Right kidney (tissue), 1 donor: ENCODE measurements at regions not wholly inside any gene's neighbourhood (a gene's known extent, or its start where the extent isn't known, plus 50 kb on each side); places are given as distances from the start of the nearest gene placed in this dataset.

ENCODE experiments used
- DNase-seq: peaks from one replicate; pipeline ENCODE4 v3.0.0-alpha.2; 2016

- DNase-seq: no peak
Observed at GRCh38 chr6:40265615-40266014, 321.5 kb downstream of the LRFN2 start.

DNA sequence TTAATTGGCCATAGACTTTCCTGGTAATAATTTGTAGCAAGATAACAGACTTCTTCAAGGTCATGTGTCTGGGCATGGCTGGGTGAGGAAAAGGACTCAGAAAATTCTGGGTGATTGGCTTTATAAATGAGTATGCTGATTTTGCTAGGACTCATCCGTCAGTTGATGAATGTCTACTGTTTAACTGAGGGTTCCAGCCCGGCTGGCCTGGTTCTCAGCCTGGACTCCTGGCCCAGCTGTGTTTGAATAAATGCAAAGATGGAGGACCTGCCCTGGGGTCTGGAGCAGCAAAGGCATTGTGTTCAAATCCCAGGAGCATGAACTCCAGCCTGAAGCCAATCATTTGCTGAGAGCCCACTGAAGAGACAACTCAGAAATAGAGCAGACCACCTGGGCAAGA lies 323.2 kb downstream of the LRFN2 start:
- no peak for DNase-seq

- no peak for DNase-seq
Observed at GRCh38 chr6:40262363-40262762, 324.8 kb downstream of the LRFN2 start.

- DNase-seq: no peak
Observed at GRCh38 chr6:40258531-40258930, 324.3 kb upstream of the MOCS1 start.

DNA sequence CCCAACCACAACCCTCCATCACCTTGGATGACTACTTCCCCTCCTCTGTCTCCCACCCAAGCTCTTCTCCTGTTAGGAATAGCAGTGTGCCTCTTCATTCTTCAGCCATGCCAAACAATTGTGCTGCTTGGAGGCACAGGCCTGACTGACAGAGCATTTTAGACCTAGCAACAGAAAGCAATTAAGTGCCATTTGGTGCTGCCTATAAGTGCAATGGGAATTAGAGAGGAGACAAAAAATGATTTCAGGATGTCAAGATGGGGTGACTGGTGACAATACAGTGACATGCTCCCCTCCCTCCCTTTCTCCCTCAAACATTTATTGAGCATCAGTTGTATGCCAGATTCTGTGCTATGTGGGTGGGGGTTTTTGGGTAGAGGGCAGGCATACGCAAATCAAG lies 322.6 kb upstream of the MOCS1 start:
- DNase-seq: no peak

GRCh38 chr6:40256224-40256623 lies 322.0 kb upstream of the MOCS1 start:
- DNase-seq: no peak

- DNase-seq: no peak
Observed at GRCh38 chr6:40253420-40253819, 319.2 kb upstream of the MOCS1 start.

DNA sequence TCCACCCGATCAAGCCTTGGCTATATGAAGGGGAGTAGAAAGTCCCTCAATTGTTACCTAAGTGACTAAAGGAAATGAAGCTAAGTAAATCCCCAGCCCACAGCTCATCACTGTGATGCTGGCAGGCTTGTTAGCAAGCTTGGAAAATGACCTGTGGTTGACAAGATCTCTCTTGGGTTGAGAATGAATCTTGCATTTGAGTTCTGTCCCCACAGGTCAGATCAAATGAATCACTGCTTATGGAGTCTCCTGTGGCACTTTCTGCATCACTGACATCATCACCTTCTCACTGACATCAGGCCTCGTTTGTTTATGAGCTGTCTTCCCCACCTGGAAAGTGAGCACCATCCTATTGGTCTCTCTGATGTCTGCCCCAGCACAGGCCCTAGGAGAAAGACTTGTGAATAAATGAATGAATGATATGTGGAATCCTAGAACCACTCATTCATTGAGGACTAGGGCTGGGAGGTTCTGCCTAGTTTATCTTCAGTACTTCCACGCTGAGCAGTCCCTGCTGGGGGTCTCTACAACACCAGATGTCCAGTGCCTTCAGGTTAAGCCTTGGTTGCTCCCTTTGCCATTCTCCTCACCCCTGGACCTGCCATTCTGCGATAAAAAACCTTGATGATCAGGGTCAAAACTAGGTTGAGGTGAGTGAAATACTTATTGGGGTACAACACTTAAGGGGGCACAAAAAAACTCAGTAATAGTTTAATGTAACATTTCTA lies 318.4 kb upstream of the MOCS1 start:
- DNase-seq: no peak

GRCh38 chr6:40251637-40252300 lies 317.5 kb upstream of the MOCS1 start:
- DNase-seq: no peak

GRCh38 chr6:40249935-40250334 lies 315.7 kb upstream of the MOCS1 start:
- DNase-seq: no peak

DNA sequence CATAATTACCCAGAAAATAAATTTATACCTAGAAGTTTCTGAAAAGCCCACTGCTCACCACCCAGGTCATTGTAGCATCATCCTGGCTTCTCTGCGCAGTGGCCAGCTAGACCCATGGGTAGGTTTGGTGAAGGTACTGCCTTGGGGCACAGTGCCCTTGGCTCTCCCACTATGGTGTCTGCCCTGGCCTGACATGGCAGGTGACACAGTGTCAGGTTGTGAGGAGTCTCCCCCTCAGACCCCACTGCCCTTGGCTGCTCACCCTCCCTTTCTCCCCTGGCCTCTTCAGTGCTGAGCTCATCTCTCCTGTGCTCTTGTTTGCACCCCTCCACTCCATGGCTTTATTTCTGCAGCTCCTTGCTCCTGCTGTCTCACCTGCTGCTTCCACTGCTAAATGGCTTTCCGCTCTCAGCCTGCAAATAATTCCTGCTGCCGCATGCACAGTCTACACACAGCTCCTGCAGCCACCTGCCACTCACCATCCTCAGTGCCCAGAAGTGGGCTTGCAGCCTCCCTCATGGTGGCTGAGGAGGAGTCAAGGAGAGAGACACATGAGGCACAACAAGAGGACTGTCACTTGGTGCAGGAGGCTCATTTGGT lies 313.4 kb upstream of the MOCS1 start:
- no peak for DNase-seq

DNA sequence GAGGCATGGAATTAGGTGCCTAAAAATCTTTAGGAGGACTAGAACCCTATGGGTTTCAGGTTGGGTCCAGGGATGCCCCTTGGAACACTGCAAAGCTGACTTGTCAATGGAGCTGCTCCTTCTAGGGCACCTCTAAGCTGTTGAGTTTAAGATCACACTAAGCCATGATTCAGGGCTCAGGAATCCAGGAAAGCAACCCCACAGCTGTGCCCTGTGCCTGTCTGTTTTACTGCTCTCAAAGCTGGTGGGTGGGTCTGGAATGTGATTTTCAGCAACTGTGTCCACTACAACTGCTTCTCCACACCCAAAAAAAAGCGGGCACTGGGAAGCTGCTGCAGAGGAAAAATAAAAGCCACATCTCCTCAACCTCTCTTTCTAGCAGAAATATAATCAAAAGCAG lies 310.4 kb upstream of the MOCS1 start:
- no peak for DNase-seq

GRCh38 chr6:40232698-40233097 lies 298.4 kb upstream of the MOCS1 start:
- no peak for DNase-seq

DNA sequence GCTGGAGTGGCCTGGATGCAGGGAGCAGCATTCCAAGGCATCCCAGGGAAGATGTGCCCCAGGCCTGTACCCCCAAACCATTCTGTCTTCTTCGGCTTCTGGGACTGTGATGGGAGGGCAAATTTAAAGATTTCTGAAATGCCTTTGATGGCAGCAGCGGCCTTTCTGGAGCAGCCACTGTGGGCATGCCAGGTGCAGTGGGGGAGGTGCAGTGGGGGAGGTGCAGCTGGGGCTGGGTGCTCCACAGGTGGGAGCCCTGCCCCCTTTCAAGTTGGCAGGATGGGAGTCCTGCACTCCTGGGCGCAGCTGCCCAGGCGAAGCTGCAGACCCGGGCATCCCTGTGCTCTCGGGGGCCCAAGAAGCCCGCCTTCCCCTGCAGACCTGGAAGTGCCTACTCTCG lies 293.5 kb upstream of the MOCS1 start:
- DNase-seq: no peak

DNA sequence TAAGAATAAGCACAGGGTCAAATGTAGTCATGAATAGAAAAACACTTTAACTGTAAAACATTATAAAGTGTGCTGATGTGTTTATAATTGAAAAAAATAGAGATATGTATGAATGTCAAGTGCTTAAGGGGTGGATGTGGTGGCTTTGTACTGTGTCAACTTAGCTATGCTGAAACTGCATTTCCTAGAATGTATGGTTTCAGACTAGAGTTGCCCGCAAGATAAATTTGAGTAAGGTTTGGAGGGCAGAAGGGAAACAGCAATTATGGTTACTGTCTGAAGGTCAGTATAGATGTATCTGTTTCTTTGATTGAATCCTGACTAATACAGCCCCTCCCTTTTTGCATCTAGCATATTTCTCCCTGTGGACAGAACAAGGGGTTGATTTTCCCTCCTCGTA lies 288.1 kb upstream of the MOCS1 start:
- no peak for DNase-seq

DNA sequence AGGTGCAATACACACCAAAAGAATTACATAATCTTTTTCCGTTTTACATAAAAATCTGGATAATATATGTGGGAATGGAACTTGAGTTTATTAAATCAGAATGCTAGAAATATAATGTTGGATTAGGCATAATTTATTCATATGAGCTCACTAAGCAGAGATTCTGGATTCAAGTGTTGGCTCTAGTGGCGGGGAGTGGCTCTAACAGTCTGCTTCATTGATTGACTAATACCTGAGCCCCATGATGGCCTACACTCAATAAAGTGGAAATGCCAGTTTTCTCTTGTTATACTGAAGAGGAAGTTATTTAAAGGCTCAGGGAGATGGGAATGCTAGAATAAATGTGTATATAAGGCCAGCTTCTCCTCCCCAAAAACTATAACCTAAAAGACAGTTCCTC lies 285.5 kb upstream of the MOCS1 start:
- DNase-seq: no peak

- DNase-seq: no peak
Observed at GRCh38 chr6:40210628-40211056, 276.4 kb upstream of the MOCS1 start.

DNA sequence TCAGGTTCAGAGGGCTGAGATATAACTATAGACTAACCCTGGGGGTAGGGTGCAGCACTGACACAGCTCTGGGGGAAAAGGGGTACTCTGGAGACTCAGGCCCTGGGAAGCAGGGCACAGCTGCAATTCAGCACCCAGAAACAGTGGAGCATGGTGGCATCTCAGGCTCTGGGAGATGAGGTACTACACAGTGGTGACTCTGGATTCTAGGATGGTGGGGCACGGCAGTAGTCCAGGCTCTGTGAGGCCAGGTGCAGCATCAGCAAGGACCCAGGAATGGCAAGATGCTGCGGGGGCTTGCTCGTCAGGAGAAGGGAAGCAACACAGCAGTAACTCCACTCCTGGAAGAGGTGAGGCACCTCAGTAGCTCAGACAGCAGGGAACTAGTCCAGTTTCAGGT lies 271.5 kb upstream of the MOCS1 start:
- DNase-seq: no peak

DNA sequence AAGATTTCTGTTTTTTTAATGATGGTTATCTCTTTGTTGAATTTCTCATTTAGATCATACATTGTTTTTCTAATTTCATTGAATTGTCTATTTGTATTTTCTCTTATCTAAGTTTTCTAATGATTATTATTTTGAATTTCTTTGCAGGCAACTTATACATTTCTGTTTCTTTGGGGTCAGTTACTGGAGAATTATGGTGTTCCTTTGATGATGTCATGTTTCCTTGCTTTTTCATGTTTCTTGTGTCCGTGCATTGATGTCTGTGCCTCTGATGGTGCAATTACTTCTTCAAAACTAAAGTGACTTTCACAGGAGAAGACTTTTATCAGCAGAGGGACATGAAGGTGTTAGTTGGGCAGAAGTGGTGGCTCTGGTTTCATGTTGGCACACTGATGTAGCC lies 270.7 kb upstream of the MOCS1 start:
- no peak for DNase-seq

GRCh38 chr6:40197371-40197770 lies 263.1 kb upstream of the MOCS1 start:
- DNase-seq: no peak

DNA sequence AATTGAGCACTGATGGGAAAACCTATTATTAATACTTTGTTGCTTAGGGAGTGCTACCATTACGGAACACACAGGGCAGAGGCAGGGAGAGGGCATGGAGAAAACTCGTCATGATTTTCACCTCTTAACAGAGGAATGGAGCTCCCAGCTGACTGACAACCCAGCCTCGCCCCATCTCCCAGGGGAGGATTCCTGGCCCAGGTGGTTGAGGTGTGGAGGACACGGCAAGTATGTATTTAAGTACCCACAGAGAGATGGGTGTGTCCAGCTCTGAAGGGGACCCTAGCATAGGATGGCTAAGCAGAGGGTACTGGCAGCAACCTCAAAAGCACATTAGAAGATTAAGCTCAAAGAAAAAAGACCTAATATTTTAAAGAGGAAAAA lies 261.9 kb upstream of the MOCS1 start:
- no peak for DNase-seq

- no peak for DNase-seq
Observed at GRCh38 chr6:40195428-40196134, 261.3 kb upstream of the MOCS1 start.

GRCh38 chr6:40194447-40195170 lies 260.3 kb upstream of the MOCS1 start:
- DNase-seq: no peak
